Vagina (tissue), 2 donors: ENCODE measurements at regions not wholly inside any gene's neighbourhood (a gene's known extent, or its start where the extent isn't known, plus 50 kb on each side); places are given as distances from the start of the nearest gene placed in this dataset.

Experiments used
- POLR2A ChIP-seq, 2 donors: fragments of 450-650 bp; IDR thresholded peaks; one replicate each; pipeline ENCODE4 v1.6.1; 2017; ENCODE audit warnings: antibody characterized with exemption in 2 of 2, mild to moderate bottlenecking in 2 of 2, moderate library complexity in 2 of 2
- POLR2AphosphoS5 ChIP-seq, 2 donors: sonication (generic); formaldehyde crosslinking; IDR thresholded peaks; one replicate each; pipeline ENCODE4 v1.9.0; 2017; ENCODE audit warnings: antibody characterized with exemption in 2 of 2, mild to moderate bottlenecking in 2 of 2, low read depth in 1 of 2; ENCODE audit not compliant: insufficient read depth in 1 of 2
- TF ChIP-seq, protein P1 (sequence below), 3 experiments: fragments of 450-650 bp in 2 of 3; fragments of 200-600 bp in 1 of 3; sonication (generic) in 1 of 3; IDR thresholded peaks; one replicate each; pipeline ENCODE4 v1.5.1; 2017 to 2019; ENCODE audit warnings: antibody characterized with exemption in 3 of 3, mild to moderate bottlenecking in 2 of 3, moderate library complexity in 2 of 3

GRCh38 chr11:29272019-29272654 is 744.7 kb downstream of the KCNA4 start:
- no peak for TF ChIP-seq POLR2A (IDR thresholded peaks at IDR 0.05)
- TF ChIP-seq, protein P1, sequence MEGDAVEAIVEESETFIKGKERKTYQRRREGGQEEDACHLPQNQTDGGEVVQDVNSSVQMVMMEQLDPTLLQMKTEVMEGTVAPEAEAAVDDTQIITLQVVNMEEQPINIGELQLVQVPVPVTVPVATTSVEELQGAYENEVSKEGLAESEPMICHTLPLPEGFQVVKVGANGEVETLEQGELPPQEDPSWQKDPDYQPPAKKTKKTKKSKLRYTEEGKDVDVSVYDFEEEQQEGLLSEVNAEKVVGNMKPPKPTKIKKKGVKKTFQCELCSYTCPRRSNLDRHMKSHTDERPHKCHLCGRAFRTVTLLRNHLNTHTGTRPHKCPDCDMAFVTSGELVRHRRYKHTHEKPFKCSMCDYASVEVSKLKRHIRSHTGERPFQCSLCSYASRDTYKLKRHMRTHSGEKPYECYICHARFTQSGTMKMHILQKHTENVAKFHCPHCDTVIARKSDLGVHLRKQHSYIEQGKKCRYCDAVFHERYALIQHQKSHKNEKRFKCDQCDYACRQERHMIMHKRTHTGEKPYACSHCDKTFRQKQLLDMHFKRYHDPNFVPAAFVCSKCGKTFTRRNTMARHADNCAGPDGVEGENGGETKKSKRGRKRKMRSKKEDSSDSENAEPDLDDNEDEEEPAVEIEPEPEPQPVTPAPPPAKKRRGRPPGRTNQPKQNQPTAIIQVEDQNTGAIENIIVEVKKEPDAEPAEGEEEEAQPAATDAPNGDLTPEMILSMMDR (IDR thresholded peaks at IDR 0.05), result no peak
- TF ChIP-seq POLR2AphosphoS5 (IDR thresholded peaks at IDR 0.05; ENCODE audit: insufficient read depth in 1 of 2, low read depth in 1 of 2), result no peak
